ENCODE measurements at regions not wholly inside any gene's neighbourhood (a gene's known extent, or its start where the extent isn't known, plus 50 kb on each side); places are given as distances from the start of the nearest gene placed in this dataset.
"Not testable (repeated sequence)": the region's sequence is repeated elsewhere in the genome, so short reads cannot be mapped to it uniquely, and the experiment has no call there.

- 81 to 85% methylated on average over 11 of the region's 11 CpGs for WGBS, 2 donors
- intact Hi-C loops (cut with DNase I; ENCODE audit: low total_unique reads) = no loop called here
- no peak for DNase-seq
Measured at GRCh38 chr17:77042476-77043231, 98.1 kb upstream of the SEC14L1 start.

GRCh38 chr17:77045441-77046041, 95.2 kb upstream of the SEC14L1 start:
- no peaks in the 10 kb centered on the region for H3K36me3 ChIP-seq (ENCODE audit: low read depth, missing control alignments)
- no peaks in the 10 kb centered on the region for H3K9me3 ChIP-seq
- H3K4me3 ChIP-seq = no peak overlapping the region
- H3K27me3 ChIP-seq = no peaks in the 10 kb centered on the region
- intact Hi-C loops (cut with DNase I; ENCODE audit: low total_unique reads) = no loop called here
- TF ChIP-seq CTCF (IDR thresholded peaks at IDR 0.05) (no peak), POLR2A (IDR thresholded peaks at IDR 0.05) (no peak)
- no peak for DNase-seq
- WGBS, 2 donors = 87 to 93% methylated on average over 7 of the region's 7 CpGs
- H3K4me1 ChIP-seq = no peaks in the 10 kb centered on the region
- no peak overlapping the region for H3K27ac ChIP-seq

More at GRCh38 chr17:77042476-77043231, 98.1 kb upstream of the SEC14L1 start:
- Histone ChIP-seq H3K4me1 (no peaks in the 10 kb centered on the region), H3K27me3 (no peaks in the 10 kb centered on the region), H3K27ac (no peak overlapping the region), H3K9me3 (no peaks in the 10 kb centered on the region), H3K4me3 (no peak overlapping the region), H3K36me3 (ENCODE audit: low read depth, missing control alignments) (no peaks in the 10 kb centered on the region)
- TF ChIP-seq CTCF (IDR thresholded peaks at IDR 0.05) (no peak), POLR2A (IDR thresholded peaks at IDR 0.05) (no peak)

GRCh38 chr17:77049440-77049839, 91.3 kb upstream of the SEC14L1 start:
- Histone ChIP-seq H3K27me3 (no peaks in the 10 kb centered on the region), H3K27ac (no peak overlapping the region), H3K4me3 (no peak overlapping the region), H3K9me3 (no peaks in the 10 kb centered on the region), H3K36me3 (ENCODE audit: low read depth, missing control alignments) (no peaks in the 10 kb centered on the region), H3K4me1 (no peaks in the 10 kb centered on the region)
- no peak for TF ChIP-seq POLR2A (IDR thresholded peaks at IDR 0.05)
- TF ChIP-seq CTCF (IDR thresholded peaks at IDR 0.05) = no peak
- DNase-seq = no peak
- intact Hi-C loops (cut with DNase I; ENCODE audit: low total_unique reads) = no loop called here
- 66 to 69% methylated on average over 12 of the region's 12 CpGs for WGBS, 2 donors

GRCh38 chr17:77050901-77051300, 89.9 kb upstream of the SEC14L1 start:
- not testable (repeated sequence) for H3K4me3 ChIP-seq; H3K4me1 ChIP-seq; DNase-seq; H3K27me3 ChIP-seq; H3K36me3 ChIP-seq (ENCODE audit: low read depth, missing control alignments); H3K27ac ChIP-seq; H3K9me3 ChIP-seq
- WGBS, 2 donors = 94 to 95% methylated on average over 14 of the region's 14 CpGs
- intact Hi-C loops (cut with DNase I; ENCODE audit: low total_unique reads) = loop anchor here (5.0 kb wide), 1 partner anchor 184 kb away; the partner anchor contains the start of gene MGAT5B

- no peak for TF ChIP-seq CTCF (IDR thresholded peaks at IDR 0.05)
- TF ChIP-seq POLR2A (IDR thresholded peaks at IDR 0.05) = no peak
- no peaks in the 10 kb centered on the region for H3K9me3 ChIP-seq
- H3K4me1 ChIP-seq = no peaks in the 10 kb centered on the region
- intact Hi-C loops (cut with DNase I; ENCODE audit: low total_unique reads) = loop anchor here (5.0 kb wide), 1 partner anchor 188 kb away; the partner anchor contains the start of gene MGAT5B
- H3K36me3 ChIP-seq (ENCODE audit: low read depth, missing control alignments) = no peaks in the 10 kb centered on the region
- no peaks in the 10 kb centered on the region for H3K27me3 ChIP-seq
- H3K27ac ChIP-seq = no peak overlapping the region
- H3K4me3 ChIP-seq = no peak overlapping the region
- WGBS, 2 donors = 54 to 61% methylated on average over 5 to 10 of the region's 10 CpGs
- DNase-seq = no peak
Measured at GRCh38 chr17:77054936-77055335, 85.8 kb upstream of the SEC14L1 start.

Measured in testis (tissue), 2 donors.